ENCODE measurements at regions not wholly inside any gene's neighbourhood (a gene's known extent, or its start where the extent isn't known, plus 50 kb on each side); places are given as distances from the start of the nearest gene placed in this dataset.
"Not testable (repeated sequence)": the region's sequence is repeated elsewhere in the genome, so short reads cannot be mapped to it uniquely, and the experiment has no call there.

GRCh38 chr4:156538651-156539257 lies 432.8 kb downstream of the PDGFC start:
- DNase-seq, result no peak

DNA sequence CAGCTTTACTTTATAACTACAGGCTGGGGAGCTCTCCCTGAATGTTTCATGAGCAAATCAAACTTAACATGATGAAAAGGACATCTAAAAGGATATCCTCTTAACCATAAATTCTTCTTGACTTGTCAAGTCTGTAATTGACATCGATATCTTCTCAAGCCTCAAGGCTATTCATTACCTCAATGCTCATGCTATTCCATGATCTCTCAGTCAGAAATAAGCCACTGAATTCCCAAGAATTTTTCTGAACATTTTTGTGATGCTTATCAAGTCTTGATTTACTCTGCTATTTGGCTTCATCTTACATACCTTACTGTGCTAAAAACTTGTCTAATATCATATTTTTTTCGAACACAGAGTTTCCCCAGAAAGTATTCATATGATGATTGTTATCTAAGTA lies 433.4 kb downstream of the PDGFC start:
- DNase-seq, result no peak

DNA sequence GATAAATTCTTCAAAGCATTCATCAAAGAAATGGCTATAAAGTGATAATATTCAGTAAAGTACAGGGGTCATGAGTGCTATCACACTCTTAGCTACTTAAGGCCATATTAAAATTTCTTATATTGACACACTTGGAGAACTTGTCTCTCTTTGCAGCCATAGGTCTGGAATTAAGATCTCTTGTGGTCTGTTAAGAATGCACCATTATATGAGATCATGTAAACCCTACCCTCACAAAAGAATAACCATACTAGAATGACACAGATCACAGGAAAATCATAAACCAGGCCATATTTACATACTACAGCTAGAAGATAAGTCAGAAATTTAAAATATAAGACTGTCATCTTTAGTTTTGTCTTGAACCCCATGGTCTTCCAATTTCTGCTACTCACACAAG lies 434.3 kb downstream of the PDGFC start:
- no peak for DNase-seq

DNA sequence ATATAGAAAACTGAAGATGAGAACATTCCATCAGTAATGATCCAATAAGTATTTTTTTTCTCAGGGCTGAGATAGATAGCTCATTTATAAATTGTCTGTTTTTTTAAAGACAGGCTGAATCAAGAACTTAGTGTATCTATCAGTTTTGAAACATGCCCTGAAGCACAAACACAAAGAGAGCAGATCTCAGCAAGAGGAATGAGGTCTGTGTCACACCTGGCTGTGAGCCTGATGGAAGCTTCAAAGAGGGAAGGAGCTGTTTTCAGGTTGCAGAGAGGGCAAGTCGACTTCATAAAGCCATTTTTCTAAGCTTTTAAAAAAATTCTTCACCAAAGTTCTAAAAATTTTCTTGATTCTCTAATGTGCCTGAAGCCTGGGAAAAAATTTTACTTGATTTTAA lies 434.9 kb downstream of the PDGFC start:
- no peak for DNase-seq

GRCh38 chr4:156534205-156534604 lies 437.4 kb downstream of the PDGFC start:
- DNase-seq, result no peak

DNA sequence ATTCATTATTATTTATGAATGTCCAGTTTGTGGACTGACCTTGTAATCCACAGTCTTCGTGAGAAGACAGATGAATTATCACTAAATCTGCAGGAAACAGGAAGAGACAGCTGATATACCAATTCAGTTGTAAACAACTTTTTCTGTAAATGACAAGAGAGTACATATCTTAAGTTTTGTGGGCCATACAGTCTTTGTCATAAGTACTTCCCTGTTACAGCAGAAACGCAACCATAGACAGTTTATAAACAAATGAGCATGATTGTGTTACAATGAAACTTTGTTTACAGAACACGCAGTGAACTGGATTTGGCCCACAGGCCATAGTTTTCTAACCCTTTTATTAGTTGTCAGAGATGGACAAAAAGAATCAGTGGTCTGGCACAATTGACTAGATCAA lies 443.4 kb downstream of the PDGFC start:
- no peak for DNase-seq

DNA sequence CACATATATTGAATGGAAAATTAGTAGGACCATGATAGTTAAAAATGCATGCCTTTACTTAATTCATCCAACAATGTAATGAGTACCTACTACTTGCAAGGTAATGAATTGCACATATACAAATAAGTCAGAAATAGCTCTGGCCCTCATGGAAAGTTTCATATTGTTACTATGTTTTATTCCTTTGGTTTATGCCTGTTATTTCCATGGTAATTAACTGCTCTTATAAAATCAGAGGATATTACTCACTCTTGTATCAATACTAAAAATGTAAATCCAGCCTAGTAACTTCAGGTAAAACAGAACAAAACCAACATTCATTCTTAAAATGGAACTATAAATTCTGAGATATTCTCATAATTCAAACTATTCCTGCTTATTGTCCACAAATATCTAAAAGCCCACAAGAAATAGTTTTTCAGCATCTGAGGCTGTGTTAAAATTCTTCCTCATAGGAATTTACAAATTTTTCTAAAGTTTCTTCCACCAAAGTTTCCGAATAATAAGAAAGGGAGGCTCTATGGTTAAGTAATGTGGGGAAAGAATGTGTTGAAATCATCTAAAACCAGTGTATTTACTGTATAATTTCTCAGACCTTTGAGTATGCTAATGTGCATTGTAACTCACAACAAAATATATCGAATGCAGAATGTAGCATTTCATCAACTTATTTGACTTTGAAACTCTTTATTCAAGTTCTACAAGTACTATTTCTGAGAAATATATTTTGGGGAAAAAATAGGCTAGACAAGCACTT lies 444.2 kb downstream of the PDGFC start:
- no peak for DNase-seq

GRCh38 chr4:156523991-156524390 lies 447.6 kb downstream of the PDGFC start:
- DNase-seq, result no peak

- no peak for DNase-seq
Observed at GRCh38 chr4:156523492-156523891, 448.1 kb downstream of the PDGFC start.

- DNase-seq, result no peak
Observed at GRCh38 chr4:156521631-156522030, 450.0 kb downstream of the PDGFC start.

- DNase-seq, result no peak
Observed at GRCh38 chr4:156517956-156518355, 453.6 kb downstream of the PDGFC start.

DNA sequence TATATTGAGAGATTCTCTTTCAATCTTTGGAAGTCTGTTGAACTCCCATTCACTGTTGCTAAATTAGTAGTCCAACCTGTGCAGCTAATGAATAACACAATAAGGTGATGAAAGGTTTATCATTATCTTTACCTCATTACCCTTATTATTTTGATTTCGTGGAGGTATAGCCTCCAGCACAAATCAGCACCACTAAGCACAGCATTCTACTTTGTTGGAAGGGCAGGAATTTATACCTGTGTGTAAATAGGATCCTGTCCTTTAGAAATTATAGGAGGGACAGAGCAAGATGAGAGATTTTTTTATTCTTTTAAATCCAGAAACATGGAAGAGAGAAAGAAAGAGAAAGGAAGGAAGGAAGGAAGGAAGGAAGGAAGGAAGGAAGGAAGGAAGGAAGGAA lies 454.1 kb downstream of the PDGFC start:
- no peak for DNase-seq

- DNase-seq, result no peak
Observed at GRCh38 chr4:156516698-156517097, 454.9 kb downstream of the PDGFC start.

GRCh38 chr4:156515295-156515694 lies 456.3 kb downstream of the PDGFC start:
- DNase-seq, result no peak

DNA sequence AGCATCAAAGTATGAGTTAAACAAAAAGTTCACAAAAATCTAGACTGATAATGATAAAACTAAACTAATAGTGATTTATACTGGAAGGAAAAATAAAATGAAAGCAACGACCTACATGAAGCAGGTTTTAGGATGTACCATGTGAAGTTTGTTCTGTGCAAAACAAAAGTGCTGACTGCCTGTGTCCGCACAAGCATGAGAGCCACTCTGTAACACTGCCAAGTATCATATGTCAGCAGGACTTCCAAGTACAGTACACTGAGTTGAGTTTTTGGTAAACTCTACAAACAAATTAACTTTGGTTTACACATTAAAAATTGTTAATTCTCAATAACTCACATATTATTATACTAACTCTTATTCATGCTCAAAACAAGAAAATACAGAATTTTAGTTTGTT lies 459.0 kb downstream of the PDGFC start:
- peak; percentile 29 for DNase-seq

DNA sequence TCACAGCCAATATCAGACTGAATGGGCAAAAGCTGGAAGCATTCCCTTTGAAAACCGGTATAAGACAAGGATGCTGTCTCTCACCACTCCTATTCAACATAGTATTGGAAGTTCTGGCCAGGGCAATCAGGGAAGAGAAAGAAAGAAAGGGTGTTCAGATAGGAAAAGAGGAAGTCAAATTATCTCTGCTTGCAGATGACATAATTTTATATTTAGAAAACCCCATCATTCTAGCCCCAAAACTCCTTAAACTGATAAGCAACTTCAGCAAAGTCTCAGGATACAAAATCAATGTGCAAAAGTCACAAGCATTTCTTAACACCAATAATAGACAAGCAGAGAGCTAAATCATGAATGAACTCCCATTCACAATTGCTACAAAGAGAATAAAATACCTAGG lies 461.7 kb downstream of the PDGFC start:
- not testable (repeated sequence) for DNase-seq

DNA sequence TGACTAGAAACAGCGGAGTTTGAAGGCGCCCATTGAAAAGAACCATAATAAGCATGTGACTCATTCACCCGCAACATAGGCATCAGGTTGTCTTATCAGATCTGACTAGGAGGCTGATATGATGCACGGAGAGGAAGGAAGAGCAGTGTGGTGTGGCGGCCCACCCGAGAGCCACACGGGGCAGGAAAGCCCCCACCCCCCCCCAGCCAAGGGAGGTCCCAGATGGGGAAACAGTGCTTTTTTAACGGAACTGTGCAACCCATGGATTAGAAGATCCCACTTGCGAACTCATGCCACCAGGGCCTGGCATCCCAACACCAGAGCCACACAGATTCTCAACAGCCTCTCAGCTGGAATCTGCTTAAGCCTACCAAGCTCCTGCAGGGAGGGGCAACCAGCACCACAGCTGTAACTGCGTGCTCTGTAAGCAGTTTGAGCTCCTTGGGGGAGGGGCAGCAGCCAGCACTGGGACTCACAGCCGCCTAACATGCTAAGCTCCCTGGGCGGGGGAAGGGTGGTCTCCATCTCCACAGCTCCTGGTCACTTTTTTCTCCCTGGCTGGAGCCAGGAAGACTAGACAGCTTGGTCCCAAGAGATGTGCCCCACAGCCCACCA lies 466.2 kb downstream of the PDGFC start:
- no peak for DNase-seq

DNA sequence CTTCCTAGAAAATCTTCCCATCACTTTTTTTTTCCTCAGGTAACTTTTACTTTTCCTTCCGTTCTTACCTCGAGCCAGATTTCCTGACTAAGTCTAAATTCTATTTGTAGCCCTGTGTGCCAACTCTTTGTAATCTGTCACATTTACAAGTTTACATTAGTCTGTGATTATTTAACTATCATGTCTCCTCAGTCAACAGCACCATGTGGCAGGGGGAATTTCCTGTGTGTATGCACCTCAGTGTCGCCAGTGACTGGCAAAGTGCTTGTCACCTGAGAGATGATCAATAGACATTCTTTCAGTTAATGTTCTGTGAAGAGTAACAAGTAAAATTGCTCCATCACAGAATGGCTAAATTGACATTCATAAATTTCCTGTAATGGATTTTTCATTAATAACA lies 468.5 kb downstream of the PDGFC start:
- no peak for DNase-seq

DNA sequence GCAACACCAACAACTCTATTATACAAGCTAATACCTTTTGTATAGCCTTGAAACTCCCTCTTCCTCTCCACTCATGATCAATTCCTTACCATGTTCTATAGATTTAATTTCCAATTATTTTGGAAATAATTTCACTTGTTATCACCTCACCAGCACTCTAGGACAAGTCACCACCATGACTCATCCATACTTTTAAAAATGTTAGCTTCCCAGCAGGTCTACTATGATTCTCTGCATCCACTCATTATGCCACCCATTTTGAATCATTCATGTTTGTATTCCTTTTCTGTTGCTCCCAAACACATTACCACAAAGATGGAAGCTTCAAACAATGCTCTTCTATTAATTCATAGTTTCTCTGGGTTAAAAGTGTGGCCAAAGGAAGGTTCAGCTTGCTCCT lies 469.6 kb downstream of the PDGFC start:
- no peak for DNase-seq

- DNase-seq, result no peak
Observed at GRCh38 chr4:156499684-156500083, 471.9 kb downstream of the PDGFC start.

- peak; percentile 83 for DNase-seq
Observed at GRCh38 chr4:156497486-156497885, 474.1 kb downstream of the PDGFC start.

DNA sequence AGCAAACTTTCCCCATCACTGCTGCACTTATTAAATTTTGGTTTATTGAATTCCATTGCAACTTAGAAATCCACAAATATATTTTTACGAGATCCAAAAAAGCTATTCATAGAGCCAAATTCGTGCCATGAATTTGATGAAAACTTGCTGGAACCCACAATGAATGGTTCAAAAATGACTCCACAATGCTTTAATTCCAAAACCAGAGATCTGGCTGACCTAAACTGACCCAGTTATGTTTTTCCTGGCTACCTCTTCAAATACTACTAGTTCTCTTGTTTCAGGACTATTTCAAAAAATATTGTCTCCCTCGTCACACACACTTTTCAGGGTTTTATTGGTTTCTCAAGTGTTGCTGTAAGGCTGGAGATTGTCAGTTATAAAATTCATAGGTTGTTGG lies 474.8 kb downstream of the PDGFC start:
- no peak for DNase-seq

GRCh38 chr4:156495836-156496235 lies 475.8 kb downstream of the PDGFC start:
- DNase-seq, result no peak

- no peak for DNase-seq
Observed at GRCh38 chr4:156495091-156495490, 476.5 kb downstream of the PDGFC start.

DNA sequence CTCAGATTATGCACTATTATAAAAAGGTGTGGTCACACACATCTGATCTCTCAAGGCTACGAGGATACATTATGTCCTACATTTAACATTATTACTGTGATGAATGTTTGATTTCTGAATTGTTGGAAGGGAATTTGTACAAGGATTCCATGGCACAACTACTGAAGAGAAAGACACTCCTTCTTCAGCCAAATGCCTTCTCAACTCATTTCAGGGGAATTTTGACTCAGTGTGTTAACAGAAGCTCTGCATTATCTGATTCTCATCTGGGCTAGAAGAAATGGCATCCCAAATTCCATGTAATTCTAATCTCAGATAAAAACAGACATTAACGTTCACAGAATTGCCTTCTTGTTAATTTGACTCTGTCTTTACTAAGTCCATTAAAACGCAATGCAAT lies 477.7 kb downstream of the PDGFC start:
- no peak for DNase-seq
